ENCODE measurements at regions not wholly inside any gene's neighbourhood (a gene's known extent, or its start where the extent isn't known, plus 50 kb on each side); places are given as distances from the start of the nearest gene placed in this dataset.

- TF ChIP-seq CTCF (IDR thresholded peaks at IDR 0.05 in 4 of 5, conservative IDR thresholded peaks at IDR 0.05 in 1 of 5) (no peak), POLR2A (IDR thresholded peaks at IDR 0.05) (no peak)
- in situ Hi-C loops (cut with MboI; ENCODE audit: low sequenced_read_pairs in 4 of 4) (loop anchor here (5.0 to 25.0 kb wide), 3 partner anchors 453 to 463 kb away; no protein-coding TSS in a partner anchor), intact Hi-C loops (cut with DNase I; ENCODE audit: low total_unique reads) (loop anchor here (10.0 kb wide), 1 partner anchor 144 kb away; no protein-coding TSS in a partner anchor)
Observed at GRCh38 chr7:32200646-32201045, 130.4 kb upstream of the PDE1C start.

GRCh38 chr7:32194537-32194936 lies 124.3 kb upstream of the PDE1C start:
- Histone ChIP-seq H3K27ac (no peak overlapping the region), H3K36me3 (no peaks in the 10 kb centered on the region), H3K27me3 (no peaks in the 10 kb centered on the region), H3K9me3 (no peaks in the 10 kb centered on the region), H3K4me3 (no peak overlapping the region), H3K4me1 (no peaks in the 10 kb centered on the region)
- TF ChIP-seq POLR2A (IDR thresholded peaks at IDR 0.05) (no peak), CTCF (IDR thresholded peaks at IDR 0.05 in 4 of 5, conservative IDR thresholded peaks at IDR 0.05 in 1 of 5) (no peak)
- DNase-seq (no peak), ATAC-seq (no peak)
- intact Hi-C loops (cut with DNase I; ENCODE audit: low total_unique reads), result no loop called here
- in situ Hi-C loops (cut with MboI; ENCODE audit: low sequenced_read_pairs in 4 of 4), result no loop called here

More at GRCh38 chr7:32200646-32201045, 130.4 kb upstream of the PDE1C start:
- no peak overlapping the region for H3K27ac ChIP-seq
- DNase-seq, result no peak
- ATAC-seq, result no peak
- no peak overlapping the region for H3K4me3 ChIP-seq
- no peaks in the 10 kb centered on the region for H3K36me3 ChIP-seq
- no peaks in the 10 kb centered on the region for H3K27me3 ChIP-seq
- H3K4me1 ChIP-seq, result no peaks in the 10 kb centered on the region
- no peaks in the 10 kb centered on the region for H3K9me3 ChIP-seq

- no peak for DNase-seq
- ATAC-seq, result no peak
- H3K27ac ChIP-seq, result no peak overlapping the region
- no peaks in the 10 kb centered on the region for H3K9me3 ChIP-seq
- intact Hi-C loops (cut with DNase I; ENCODE audit: low total_unique reads), result no loop called here
- H3K36me3 ChIP-seq, result no peaks in the 10 kb centered on the region
- no peaks in the 10 kb centered on the region for H3K4me1 ChIP-seq
- H3K27me3 ChIP-seq, result no peaks in the 10 kb centered on the region
- TF ChIP-seq POLR2A (IDR thresholded peaks at IDR 0.05) (no peak), CTCF (IDR thresholded peaks at IDR 0.05 in 4 of 5, conservative IDR thresholded peaks at IDR 0.05 in 1 of 5) (no peak)
- in situ Hi-C loops (cut with MboI; ENCODE audit: low sequenced_read_pairs in 4 of 4), result no loop called here
- no peak overlapping the region for H3K4me3 ChIP-seq
Observed at GRCh38 chr7:32191305-32191704, 121.1 kb upstream of the PDE1C start.

GRCh38 chr7:32179567-32179966 lies 109.4 kb upstream of the PDE1C start:
- TF ChIP-seq POLR2A (IDR thresholded peaks at IDR 0.05) (no peak), CTCF (IDR thresholded peaks at IDR 0.05 in 4 of 5, conservative IDR thresholded peaks at IDR 0.05 in 1 of 5) (no peak)
- ATAC-seq, result no peak
- in situ Hi-C loops (cut with MboI; ENCODE audit: low sequenced_read_pairs in 4 of 4) (no loop called here), intact Hi-C loops (cut with DNase I; ENCODE audit: low total_unique reads) (no loop called here)
- H3K9me3 ChIP-seq, result no peaks in the 10 kb centered on the region
- H3K27ac ChIP-seq, result no peak overlapping the region
- no peaks in the 10 kb centered on the region for H3K4me1 ChIP-seq
- no peak overlapping the region for H3K4me3 ChIP-seq
- no peaks in the 10 kb centered on the region for H3K27me3 ChIP-seq
- no peaks in the 10 kb centered on the region for H3K36me3 ChIP-seq
- no peak for DNase-seq

- H3K36me3 ChIP-seq, result no peaks in the 10 kb centered on the region
- intact Hi-C loops (cut with DNase I; ENCODE audit: low total_unique reads), result no loop called here
- TF ChIP-seq CTCF (IDR thresholded peaks at IDR 0.05 in 4 of 5, conservative IDR thresholded peaks at IDR 0.05 in 1 of 5), result no peak
- no peak for TF ChIP-seq POLR2A (IDR thresholded peaks at IDR 0.05)
- H3K27me3 ChIP-seq, result no peaks in the 10 kb centered on the region
- ATAC-seq (no peak), DNase-seq (no peak)
- in situ Hi-C loops (cut with MboI; ENCODE audit: low sequenced_read_pairs in 4 of 4), result no loop called here
- no peaks in the 10 kb centered on the region for H3K4me1 ChIP-seq
- H3K4me3 ChIP-seq, result no peak overlapping the region
- no peaks in the 10 kb centered on the region for H3K9me3 ChIP-seq
- H3K27ac ChIP-seq, result no peak overlapping the region
Observed at GRCh38 chr7:32178677-32179366, 108.6 kb upstream of the PDE1C start.

All from gastrocnemius medialis (tissue), 4 donors.